22Rv1 (cell line): ENCODE measurements at regions not wholly inside any gene's neighbourhood (a gene's known extent, or its start where the extent isn't known, plus 50 kb on each side); places are given as distances from the start of the nearest gene placed in this dataset.

Experiments used
- CTCF ChIP-seq: fragments of 450-650 bp; IDR thresholded peaks from 2 replicates; pipeline ENCODE4 v1.5.1; 2017; ENCODE audit warnings: mild to moderate bottlenecking
- ZFX ChIP-seq: fragments of 450-650 bp; IDR thresholded peaks from 2 replicates; pipeline ENCODE4 v1.6.1; 2017; ENCODE audit warnings: antibody characterized with exemption, borderline replicate concordance

- TF ChIP-seq CTCF (no peak), ZFX (no peak)
Observed at GRCh38 chr6:44038543-44039065, 88.6 kb downstream of the MRPL14 start.
